Psoas muscle (tissue), 7 donors: ENCODE measurements at regions not wholly inside any gene's neighbourhood (a gene's known extent, or its start where the extent isn't known, plus 50 kb on each side); places are given as distances from the start of the nearest gene placed in this dataset.
A peak's percentile ranks its signal among the peaks of the same experiment; 100 is the strongest.

Source experiments
- ATAC-seq, 4 donors: fragments of 200-7000 bp; cut with Tn5 transposase; one replicate each; pipeline ENCODE4 v1.9.1; 2020; ENCODE audit warnings: moderate library complexity in 3 of 4, mild to moderate bottlenecking in 2 of 4
- DNase-seq, 2 donors: peaks; one replicate each; pipeline ENCODE4 v3.0.0-alpha.2; 2020
- H3K27ac ChIP-seq: fragments of 200-600 bp; one replicate; pipeline ENCODE4 v1.8.0; 2022
- H3K27me3 ChIP-seq, 3 donors: fragments of 200-600 bp in 1 of 3; one replicate each; pipeline versions ENCODE4 v1.6.1 to v1.8.0; 2013 to 2022; ENCODE audit warnings: low read length in 2 of 3, mild to moderate bottlenecking in 2 of 3, moderate library complexity in 1 of 3; ENCODE audit not compliant: insufficient read depth in 3 of 3
- H3K36me3 ChIP-seq, 2 donors: fragments of 200-600 bp in 1 of 2; one replicate each; pipeline versions ENCODE4 v1.6.1 to v1.8.0; 2013 to 2022; ENCODE audit warnings: low read depth in 1 of 2, mild to moderate bottlenecking in 1 of 2, moderate library complexity in 1 of 2; ENCODE audit not compliant: insufficient read depth in 1 of 2
- H3K4me1 ChIP-seq: fragments of 200-600 bp; one replicate; pipeline ENCODE4 v1.8.0; 2022
- H3K4me3 ChIP-seq: fragments of 200-600 bp; one replicate; pipeline ENCODE4 v1.8.0; 2022; ENCODE audit warnings: mild to moderate bottlenecking
- H3K9me3 ChIP-seq: fragments of 200-600 bp; one replicate; pipeline ENCODE4 v1.8.0; 2022
- WGBS, 3 donors: extraction: QIAGEN DNeasy Blood & Tissue Kit; methylation state at CpG; one replicate each; pipeline versions ENCODE4 v1.1.6 to v1.1.7; 2013; 5-methylcytosine and 5-hydroxymethylcytosine counted together
- intact Hi-C, 2 donors: fragments of 100-400 bp; cut with DNase I; formaldehyde crosslinking; loops; one replicate each; pipeline versions ENCODE4 v1.11.0 to v1.14.2; 2022
- TF ChIP-seq, protein P1 (sequence below): fragments of 200-600 bp; IDR thresholded peaks from one replicate; pipeline ENCODE4 v1.8.0; 2022; ENCODE audit warnings: antibody characterized with exemption
- donor health status: healthy with polysubstance abuse.
- donor health status: DM: no; HTN: no; CAD: no; lungs with moderate emphysema.
- donor health status: Bipolar disorder and iron deficiency.
- donor health status: healthy.
- donor health status: DM: yes; HTN: yes; CAD: no.
- donor health status: DM: no; HTN: no; CAD: no.
- donor health status: DM: yes; HTN: yes; CAD: no.

DNA sequence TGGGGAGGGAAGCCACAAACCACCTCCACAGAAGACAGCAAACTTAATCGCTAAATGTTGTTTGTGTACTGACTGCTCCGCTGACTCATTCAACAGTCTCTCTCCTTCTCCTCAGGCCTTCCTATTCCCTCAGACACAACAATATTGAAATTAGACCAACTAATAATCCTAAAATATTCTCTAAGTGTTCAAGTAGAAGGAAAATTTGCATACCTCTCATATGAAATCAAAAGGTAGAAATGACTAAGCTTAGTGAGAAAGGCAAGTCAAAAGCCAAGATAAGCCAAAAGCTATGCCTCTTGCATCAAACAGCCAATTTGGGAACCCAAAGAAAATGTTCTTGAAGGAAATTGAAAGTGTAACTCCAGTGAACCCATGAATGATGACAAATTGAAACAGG, 75.7 kb upstream of the ARHGAP24 start:
- no peaks in the 10 kb centered on the region for H3K36me3 ChIP-seq
- H3K4me1 ChIP-seq: no peaks in the 10 kb centered on the region
- ATAC-seq: no peak
- 94 to 100% (median 98%) methylated on average over 2 of the region's 2 CpGs for WGBS, 3 donors
- intact Hi-C loops: no loop called here
- no peaks in the 10 kb centered on the region for H3K27me3 ChIP-seq
- H3K9me3 ChIP-seq: no peaks in the 10 kb centered on the region
- H3K27ac ChIP-seq: no peak overlapping the region
- H3K4me3 ChIP-seq: no peak overlapping the region
- TF ChIP-seq, protein P1, sequence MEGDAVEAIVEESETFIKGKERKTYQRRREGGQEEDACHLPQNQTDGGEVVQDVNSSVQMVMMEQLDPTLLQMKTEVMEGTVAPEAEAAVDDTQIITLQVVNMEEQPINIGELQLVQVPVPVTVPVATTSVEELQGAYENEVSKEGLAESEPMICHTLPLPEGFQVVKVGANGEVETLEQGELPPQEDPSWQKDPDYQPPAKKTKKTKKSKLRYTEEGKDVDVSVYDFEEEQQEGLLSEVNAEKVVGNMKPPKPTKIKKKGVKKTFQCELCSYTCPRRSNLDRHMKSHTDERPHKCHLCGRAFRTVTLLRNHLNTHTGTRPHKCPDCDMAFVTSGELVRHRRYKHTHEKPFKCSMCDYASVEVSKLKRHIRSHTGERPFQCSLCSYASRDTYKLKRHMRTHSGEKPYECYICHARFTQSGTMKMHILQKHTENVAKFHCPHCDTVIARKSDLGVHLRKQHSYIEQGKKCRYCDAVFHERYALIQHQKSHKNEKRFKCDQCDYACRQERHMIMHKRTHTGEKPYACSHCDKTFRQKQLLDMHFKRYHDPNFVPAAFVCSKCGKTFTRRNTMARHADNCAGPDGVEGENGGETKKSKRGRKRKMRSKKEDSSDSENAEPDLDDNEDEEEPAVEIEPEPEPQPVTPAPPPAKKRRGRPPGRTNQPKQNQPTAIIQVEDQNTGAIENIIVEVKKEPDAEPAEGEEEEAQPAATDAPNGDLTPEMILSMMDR: no peak
- DNase-seq: no peak

DNA sequence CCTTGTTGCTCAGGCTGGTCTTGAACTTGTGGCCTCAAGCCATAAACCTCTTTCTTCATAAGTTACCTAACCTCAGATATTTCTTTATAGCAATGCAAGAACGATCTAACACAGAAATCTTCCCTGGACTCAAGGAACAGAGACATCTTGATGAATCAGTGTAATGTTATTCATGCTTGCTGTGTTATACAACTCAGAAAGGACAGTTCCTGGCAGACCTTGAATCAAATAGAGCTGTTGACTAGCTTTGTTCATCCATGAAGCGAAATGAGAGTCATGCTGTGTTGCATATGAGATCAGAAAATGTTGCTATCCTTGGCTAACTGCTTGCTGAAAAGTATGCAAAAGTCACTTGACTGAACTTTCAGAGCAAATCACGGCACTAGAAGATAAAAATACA, 72.6 kb upstream of the ARHGAP24 start:
- H3K4me1 ChIP-seq: no peaks in the 10 kb centered on the region
- H3K9me3 ChIP-seq: no peaks in the 10 kb centered on the region
- ATAC-seq (peak in 1 of 4 donors; percentile 34), DNase-seq (no peak)
- TF ChIP-seq, protein P1: no peak
- intact Hi-C loops: no loop called here
- H3K27ac ChIP-seq: no peak overlapping the region
- H3K27me3 ChIP-seq: no peaks in the 10 kb centered on the region
- 51 to 80% (median 71%) methylated on average over 3 of the region's 3 CpGs for WGBS, 3 donors
- no peaks in the 10 kb centered on the region for H3K36me3 ChIP-seq
- no peak overlapping the region for H3K4me3 ChIP-seq

GRCh38 chr4:85406185-85406584, 68.8 kb upstream of the ARHGAP24 start:
- intact Hi-C loops: no loop called here
- H3K27ac ChIP-seq: no peak overlapping the region
- H3K27me3 ChIP-seq: no peaks in the 10 kb centered on the region
- H3K4me1 ChIP-seq: no peaks in the 10 kb centered on the region
- DNase-seq: no peak
- TF ChIP-seq, protein P1: no peak
- H3K9me3 ChIP-seq: no peaks in the 10 kb centered on the region
- no peak overlapping the region for H3K4me3 ChIP-seq
- no peaks in the 10 kb centered on the region for H3K36me3 ChIP-seq
- no peak for ATAC-seq
- 83 to 86% (median 85%) methylated on average over 2 of the region's 2 CpGs for WGBS, 3 donors

GRCh38 chr4:85407546-85407945, 67.4 kb upstream of the ARHGAP24 start:
- Histone ChIP-seq H3K27ac (no peak overlapping the region), H3K4me3 (no peak overlapping the region), H3K4me1 (no peaks in the 10 kb centered on the region), H3K36me3 (no peaks in the 10 kb centered on the region), H3K9me3 (no peaks in the 10 kb centered on the region), H3K27me3 (no peaks in the 10 kb centered on the region)
- intact Hi-C loops: no loop called here
- DNase-seq: no peak
- no peak for ATAC-seq
- TF ChIP-seq, protein P1: no peak
- WGBS, 3 donors: 55 to 67% (median 59%) methylated on average over 3 of the region's 3 CpGs

DNA sequence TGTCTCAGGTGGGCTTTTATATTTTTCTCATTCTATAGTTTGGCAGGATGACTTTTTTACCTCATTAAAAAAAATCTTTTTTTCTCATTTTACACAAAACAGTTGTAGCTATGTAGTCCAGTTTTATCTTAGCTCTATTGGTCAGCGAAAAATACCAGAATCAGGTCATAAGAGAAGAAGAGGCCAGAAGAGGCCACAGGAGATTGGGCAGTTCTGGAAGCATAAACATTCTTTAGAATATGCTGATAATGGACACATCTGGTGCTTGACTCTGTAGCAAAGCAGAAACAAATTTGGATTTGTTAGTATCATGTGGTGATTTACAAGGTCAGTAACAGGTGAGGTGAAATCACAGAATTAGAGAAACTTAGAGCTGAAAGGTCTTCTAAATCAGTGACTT, 66.6 kb upstream of the ARHGAP24 start:
- WGBS, 3 donors: 91 to 98% (median 91%) methylated on average over 1 of the region's 1 CpG
- intact Hi-C loops: no loop called here
- H3K27me3 ChIP-seq: no peaks in the 10 kb centered on the region

More for the DNA sequence above, 66.6 kb upstream of the ARHGAP24 start:
- H3K9me3 ChIP-seq: no peaks in the 10 kb centered on the region
- no peak overlapping the region for H3K4me3 ChIP-seq
- no peak for DNase-seq
- H3K27ac ChIP-seq: no peak overlapping the region
- no peaks in the 10 kb centered on the region for H3K36me3 ChIP-seq
- no peaks in the 10 kb centered on the region for H3K4me1 ChIP-seq
- TF ChIP-seq, protein P1: no peak
- no peak for ATAC-seq
